ENCODE measurements at regions not wholly inside any gene's neighbourhood (a gene's known extent, or its start where the extent isn't known, plus 50 kb on each side); places are given as distances from the start of the nearest gene placed in this dataset.
A peak's percentile ranks its signal among the peaks of the same experiment; 100 is the strongest.

GRCh38 chr6:14620522-14620921 is 502.9 kb downstream of the CD83 start (continued):
- TF ChIP-seq ARID5B (CRISPR knock-in tag; IDR thresholded peaks at IDR 0.05): 0 out of 2 replicates have a peak, but pooled peaks have one; percentile 18
- no peak for TF ChIP-seq ZFP36 (IDR thresholded peaks at IDR 0.05; ENCODE audit: borderline replicate concordance, low read depth, low read length, partially characterized antibody)
- TF ChIP-seq, protein P1, sequence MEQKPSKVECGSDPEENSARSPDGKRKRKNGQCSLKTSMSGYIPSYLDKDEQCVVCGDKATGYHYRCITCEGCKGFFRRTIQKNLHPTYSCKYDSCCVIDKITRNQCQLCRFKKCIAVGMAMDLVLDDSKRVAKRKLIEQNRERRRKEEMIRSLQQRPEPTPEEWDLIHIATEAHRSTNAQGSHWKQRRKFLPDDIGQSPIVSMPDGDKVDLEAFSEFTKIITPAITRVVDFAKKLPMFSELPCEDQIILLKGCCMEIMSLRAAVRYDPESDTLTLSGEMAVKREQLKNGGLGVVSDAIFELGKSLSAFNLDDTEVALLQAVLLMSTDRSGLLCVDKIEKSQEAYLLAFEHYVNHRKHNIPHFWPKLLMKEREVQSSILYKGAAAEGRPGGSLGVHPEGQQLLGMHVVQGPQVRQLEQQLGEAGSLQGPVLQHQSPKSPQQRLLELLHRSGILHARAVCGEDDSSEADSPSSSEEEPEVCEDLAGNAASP (CRISPR knock-in tag; IDR thresholded peaks at IDR 0.05; ENCODE audit: borderline replicate concordance): peak; percentile 95
- peak; percentile 69 for TF ChIP-seq RXRB (CRISPR knock-in tag; IDR thresholded peaks at IDR 0.05; ENCODE audit: borderline replicate concordance)
- TF ChIP-seq TFAP4 (IDR thresholded peaks at IDR 0.05; ENCODE audit: borderline replicate concordance, low read depth): peak; percentile 44; the same call in 1 of the 2 replicates
- TF ChIP-seq NR2F6 (IDR thresholded peaks at IDR 0.05): peak; percentile 43; the same call in 1 of the 2 replicates
- TF ChIP-seq NR2F6 (CRISPR knock-in tag; IDR thresholded peaks at IDR 0.05): peak; percentile 48; the same call in 1 of the 2 replicates
- no peak for TF ChIP-seq ZNF784 (CRISPR knock-in tag; IDR thresholded peaks at IDR 0.05; ENCODE audit: borderline replicate concordance)
- TF ChIP-seq RXRA (CRISPR knock-in tag; IDR thresholded peaks at IDR 0.05): peak; percentile 86
- TF ChIP-seq NR2F1 (CRISPR knock-in tag; IDR thresholded peaks at IDR 0.05): peak; percentile 32 to 73; a peak in 1 of 4 replicates
- no peak for TF ChIP-seq PHF21A (CRISPR knock-in tag; IDR thresholded peaks at IDR 0.05)
- 0 out of 2 replicates have a peak, but pooled peaks have one; percentile 17 for TF ChIP-seq RARA (CRISPR knock-in tag; IDR thresholded peaks at IDR 0.05)

Measured in HepG2 (cell line).